ENCODE measurements at regions not wholly inside any gene's neighbourhood (a gene's known extent, or its start where the extent isn't known, plus 50 kb on each side); places are given as distances from the start of the nearest gene placed in this dataset.

- CTCF ChIA-PET, result interaction anchor here (0.7 kb wide), 1 partner anchor 30 kb away, joined by 4 read pairs; no protein-coding TSS in a partner anchor
- Histone ChIP-seq H3K4me3 (ENCODE audit: low read depth, low read length) (no peak overlapping the region), H3K4me1 (ENCODE audit: control insufficient read depth, insufficient read depth, low read length) (no peaks in the 10 kb centered on the region), H3K36me3 (ENCODE audit: control insufficient read depth in 2 of 2, insufficient read depth in 1 of 2, low read length in 2 of 2) (no peaks in the 10 kb centered on the region), H3K27ac (ENCODE audit: extremely low read depth, low read depth, low read length) (no peak overlapping the region), H3K9me3 (ENCODE audit: control insufficient read depth, insufficient read depth, low read depth, low read length) (no peaks in the 10 kb centered on the region)
- no peak for TF ChIP-seq ZBTB1 (tag by site-specific recombination; IDR thresholded peaks at IDR 0.05)
- TF ChIP-seq ZFP37 (tag by site-specific recombination; IDR thresholded peaks at IDR 0.05), result no peak
- no peak for TF ChIP-seq ZNF777 (tag by site-specific recombination; IDR thresholded peaks at IDR 0.05; ENCODE audit: borderline replicate concordance)
- TF ChIP-seq REPIN1 (tag by site-specific recombination; IDR thresholded peaks at IDR 0.05; ENCODE audit: low read depth), result no peak
- TF ChIP-seq ZNF174 (tag by site-specific recombination; IDR thresholded peaks at IDR 0.05), result no peak
- no peak for TF ChIP-seq ZNF302 (tag by site-specific recombination; IDR thresholded peaks at IDR 0.05; ENCODE audit: low read depth)
- TF ChIP-seq ZSCAN23 (tag by site-specific recombination; IDR thresholded peaks at IDR 0.05), result no peak
- TF ChIP-seq ZNF184 (tag by site-specific recombination; IDR thresholded peaks at IDR 0.05), result no peak
- TF ChIP-seq ZBTB7A (tag by site-specific recombination; IDR thresholded peaks at IDR 0.05; ENCODE audit: low read depth), result no peak
- TF ChIP-seq ZNF621 (tag by site-specific recombination; IDR thresholded peaks at IDR 0.05), result no peak
- no peak for TF ChIP-seq ZFHX2 (tag by site-specific recombination; conservative IDR thresholded peaks at IDR 0.05)
- TF ChIP-seq, protein P1, sequence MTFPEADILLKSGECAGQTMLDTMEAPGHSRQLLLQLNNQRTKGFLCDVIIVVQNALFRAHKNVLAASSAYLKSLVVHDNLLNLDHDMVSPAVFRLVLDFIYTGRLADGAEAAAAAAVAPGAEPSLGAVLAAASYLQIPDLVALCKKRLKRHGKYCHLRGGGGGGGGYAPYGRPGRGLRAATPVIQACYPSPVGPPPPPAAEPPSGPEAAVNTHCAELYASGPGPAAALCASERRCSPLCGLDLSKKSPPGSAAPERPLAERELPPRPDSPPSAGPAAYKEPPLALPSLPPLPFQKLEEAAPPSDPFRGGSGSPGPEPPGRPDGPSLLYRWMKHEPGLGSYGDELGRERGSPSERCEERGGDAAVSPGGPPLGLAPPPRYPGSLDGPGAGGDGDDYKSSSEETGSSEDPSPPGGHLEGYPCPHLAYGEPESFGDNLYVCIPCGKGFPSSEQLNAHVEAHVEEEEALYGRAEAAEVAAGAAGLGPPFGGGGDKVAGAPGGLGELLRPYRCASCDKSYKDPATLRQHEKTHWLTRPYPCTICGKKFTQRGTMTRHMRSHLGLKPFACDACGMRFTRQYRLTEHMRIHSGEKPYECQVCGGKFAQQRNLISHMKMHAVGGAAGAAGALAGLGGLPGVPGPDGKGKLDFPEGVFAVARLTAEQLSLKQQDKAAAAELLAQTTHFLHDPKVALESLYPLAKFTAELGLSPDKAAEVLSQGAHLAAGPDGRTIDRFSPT (tag by site-specific recombination; IDR thresholded peaks at IDR 0.05), result no peak
- no peak for TF ChIP-seq ZBTB8A (tag by site-specific recombination; IDR thresholded peaks at IDR 0.05)
- TF ChIP-seq MEIS1 (CRISPR knock-in tag; IDR thresholded peaks at IDR 0.05; ENCODE audit: borderline replicate concordance), result no peak
- no peak for TF ChIP-seq ZNF175 (tag by site-specific recombination; IDR thresholded peaks at IDR 0.05)
- POLR2A ChIA-PET, result no interaction called here
Observed at GRCh38 chr20:6434131-6434530, 311.3 kb upstream of the FERMT1 start.

- ChIA-PET CTCF (interaction anchor here (0.7 to 2.0 kb wide), 2 partner anchors 9 to 1412 kb away, joined by 3 to 4 read pairs; no protein-coding TSS in a partner anchor), POLR2A (no interaction called here)
Observed at GRCh38 chr20:6430381-6430780, 307.6 kb upstream of the FERMT1 start.

More at GRCh38 chr20:6430381-6430780, 307.6 kb upstream of the FERMT1 start:
- no peaks in the 10 kb centered on the region for H3K9me3 ChIP-seq (ENCODE audit: control insufficient read depth, insufficient read depth, low read depth, low read length)
- TF ChIP-seq ZSCAN23 (tag by site-specific recombination; IDR thresholded peaks at IDR 0.05), result no peak
- no peak for TF ChIP-seq AEBP2 (tag by site-specific recombination; IDR thresholded peaks at IDR 0.05; ENCODE audit: borderline replicate concordance)
- no peak for TF ChIP-seq RBAK (tag by site-specific recombination; IDR thresholded peaks at IDR 0.05)
- no peak for TF ChIP-seq ZNF521 (tag by site-specific recombination; IDR thresholded peaks at IDR 0.05)
- no peak for TF ChIP-seq ZNF670 (tag by site-specific recombination; IDR thresholded peaks at IDR 0.05; ENCODE audit: low read depth)
- TF ChIP-seq ZNF398 (tag by site-specific recombination; IDR thresholded peaks at IDR 0.05), result no peak
- TF ChIP-seq ZNF24 (tag by site-specific recombination; IDR thresholded peaks at IDR 0.05), result no peak
- TF ChIP-seq ZNF621 (tag by site-specific recombination; IDR thresholded peaks at IDR 0.05), result no peak
- H3K27ac ChIP-seq (ENCODE audit: extremely low read depth, low read depth, low read length), result no peak overlapping the region
- H3K4me3 ChIP-seq (ENCODE audit: low read depth, low read length), result no peak overlapping the region
- no peaks in the 10 kb centered on the region for H3K36me3 ChIP-seq (ENCODE audit: control insufficient read depth in 2 of 2, insufficient read depth in 1 of 2, low read length in 2 of 2)
- no peaks in the 10 kb centered on the region for H3K4me1 ChIP-seq (ENCODE audit: control insufficient read depth, insufficient read depth, low read length)
